Thoracic aorta (tissue), 2 donors: ENCODE measurements at regions not wholly inside any gene's neighbourhood (a gene's known extent, or its start where the extent isn't known, plus 50 kb on each side); places are given as distances from the start of the nearest gene placed in this dataset.

ENCODE experiments used
- ATAC-seq: fragments of 150-250 bp; one replicate; pipeline ENCODE4 v1.8.0; 2017; ENCODE audit warnings: low read depth; ENCODE audit not compliant: insufficient number of reproducible peaks, low FRiP score
- DNase-seq: peaks from one replicate; pipeline ENCODE4 v3.0.0-alpha.2; 2020; ENCODE audit warnings: low spot score
- H3K27ac ChIP-seq, 2 donors: fragments of 200-600 bp; sonication (generic); 1 replicate in 1 of 2; 2 replicates in 1 of 2; pipeline ENCODE4 v1.5.1; 2016; ENCODE audit warnings: mild to moderate bottlenecking in 2 of 2, moderate library complexity in 2 of 2
- H3K27me3 ChIP-seq: fragments of 200-600 bp; sonication (generic); replicated peaks from 2 replicates; pipeline ENCODE4 v1.6.0; 2016; ENCODE audit warnings: mild to moderate bottlenecking; ENCODE audit not compliant: insufficient read depth
- H3K36me3 ChIP-seq: fragments of 200-600 bp; sonication (generic); one replicate; pipeline ENCODE4 v1.5.1; 2016
- H3K4me1 ChIP-seq, 2 donors: fragments of 200-600 bp; sonication (generic); 1 replicate in 1 of 2; 2 replicates in 1 of 2; pipeline versions ENCODE4 v1.5.1 to v1.6.0; 2016; ENCODE audit warnings: low read depth in 2 of 2, mild to moderate bottlenecking in 1 of 2; ENCODE audit not compliant: control insufficient read depth in 1 of 2
- H3K4me3 ChIP-seq: fragments of 200-600 bp; sonication (generic); 2 replicates; pipeline ENCODE4 v1.5.1; 2016; ENCODE audit warnings: mild to moderate bottlenecking
- H3K9me3 ChIP-seq: fragments of 200-600 bp; sonication (generic); 2 replicates; pipeline ENCODE4 v1.5.1; 2016
- TF ChIP-seq, protein P1 (sequence below): fragments of 200-600 bp; sonication (generic); IDR thresholded peaks from one replicate; pipeline ENCODE4 v1.5.1; 2019; ENCODE audit warnings: antibody characterized with exemption

DNA sequence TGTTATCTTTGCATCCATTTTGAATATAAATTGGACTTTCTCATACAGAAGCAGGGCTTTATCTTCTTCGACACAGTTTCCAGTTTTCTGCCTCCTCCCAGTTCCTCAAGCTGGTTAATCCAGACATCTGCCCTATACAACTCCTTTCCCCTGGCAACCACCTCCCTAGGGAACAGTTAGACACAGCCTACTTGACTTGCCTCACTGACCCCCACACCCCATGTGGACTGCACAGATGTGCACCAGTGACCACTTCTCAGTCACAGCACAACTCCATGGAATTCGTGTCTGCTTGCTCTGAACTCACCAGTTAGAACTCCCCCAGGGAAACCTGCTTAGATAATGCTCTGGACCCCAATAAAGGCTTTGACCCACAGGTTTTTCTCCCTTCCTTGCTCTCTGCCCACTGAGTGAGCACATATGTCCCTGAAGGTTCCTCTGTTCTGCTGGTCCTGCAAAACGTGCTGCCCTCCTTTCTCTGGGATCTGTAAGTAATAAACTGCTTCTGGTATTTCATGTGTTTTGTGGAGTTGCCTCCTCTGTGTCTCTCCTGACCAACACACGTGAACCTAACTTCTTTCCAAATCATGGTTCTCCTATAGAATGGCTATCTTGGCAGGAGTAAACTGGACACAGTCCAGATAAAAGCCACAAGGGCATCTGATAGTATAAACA, 351.2 kb downstream of the CD83 start:
- DNase-seq (no peak), ATAC-seq (no peak)
- Histone ChIP-seq H3K4me1 (peaks cover 0 to 12% of the 10 kb centered on the region in 2 donors), H3K27me3 (no peaks in the 10 kb centered on the region), H3K4me3 (no peak overlapping the region), H3K9me3 (no peaks in the 10 kb centered on the region), H3K36me3 (no peaks in the 10 kb centered on the region), H3K27ac (no peak overlapping the region)
- TF ChIP-seq, protein P1, sequence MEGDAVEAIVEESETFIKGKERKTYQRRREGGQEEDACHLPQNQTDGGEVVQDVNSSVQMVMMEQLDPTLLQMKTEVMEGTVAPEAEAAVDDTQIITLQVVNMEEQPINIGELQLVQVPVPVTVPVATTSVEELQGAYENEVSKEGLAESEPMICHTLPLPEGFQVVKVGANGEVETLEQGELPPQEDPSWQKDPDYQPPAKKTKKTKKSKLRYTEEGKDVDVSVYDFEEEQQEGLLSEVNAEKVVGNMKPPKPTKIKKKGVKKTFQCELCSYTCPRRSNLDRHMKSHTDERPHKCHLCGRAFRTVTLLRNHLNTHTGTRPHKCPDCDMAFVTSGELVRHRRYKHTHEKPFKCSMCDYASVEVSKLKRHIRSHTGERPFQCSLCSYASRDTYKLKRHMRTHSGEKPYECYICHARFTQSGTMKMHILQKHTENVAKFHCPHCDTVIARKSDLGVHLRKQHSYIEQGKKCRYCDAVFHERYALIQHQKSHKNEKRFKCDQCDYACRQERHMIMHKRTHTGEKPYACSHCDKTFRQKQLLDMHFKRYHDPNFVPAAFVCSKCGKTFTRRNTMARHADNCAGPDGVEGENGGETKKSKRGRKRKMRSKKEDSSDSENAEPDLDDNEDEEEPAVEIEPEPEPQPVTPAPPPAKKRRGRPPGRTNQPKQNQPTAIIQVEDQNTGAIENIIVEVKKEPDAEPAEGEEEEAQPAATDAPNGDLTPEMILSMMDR = no peak

DNA sequence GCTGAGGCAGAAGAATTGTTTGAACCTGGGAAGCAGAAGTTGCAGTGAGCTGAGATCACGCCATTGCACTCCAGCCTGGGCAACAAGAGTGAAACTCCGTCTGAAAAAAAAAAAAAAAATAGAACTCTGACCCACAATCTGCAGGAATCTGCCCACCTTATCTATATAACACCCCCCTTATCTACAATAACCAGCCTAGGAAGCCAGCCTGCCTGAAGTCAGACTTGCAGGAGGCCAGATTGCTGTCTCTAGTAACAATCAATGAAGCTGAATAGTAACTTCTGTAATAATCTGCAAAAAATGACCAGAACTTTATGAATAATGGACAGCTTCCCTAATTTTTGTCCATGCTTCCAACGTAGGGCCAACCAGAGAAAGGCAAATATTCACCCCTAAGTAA, 352.5 kb downstream of the CD83 start:
- ATAC-seq = no peak
- TF ChIP-seq, protein P1 = no peak

DNA sequence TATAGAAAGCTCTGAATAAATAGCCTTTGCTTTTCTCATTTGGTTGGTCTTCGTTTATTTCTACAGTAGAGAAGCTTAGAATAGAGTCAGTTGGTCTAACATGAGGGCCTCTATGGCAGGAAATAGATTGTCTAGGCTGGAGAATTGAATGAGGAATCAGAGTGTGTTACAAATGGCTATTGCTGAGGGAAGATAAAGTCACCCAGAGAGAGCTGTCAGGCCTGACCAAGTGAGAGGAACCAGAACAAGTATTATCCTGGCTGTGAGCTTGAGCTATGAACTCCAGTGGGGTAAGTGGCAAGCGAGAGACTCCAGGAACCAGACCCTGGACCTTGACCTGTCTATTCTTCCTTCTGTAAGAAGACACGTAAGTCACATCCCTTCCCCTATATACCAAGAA, 353.1 kb downstream of the CD83 start:
- no peak for DNase-seq
- H3K27me3 ChIP-seq = no peaks in the 10 kb centered on the region
- H3K9me3 ChIP-seq = no peaks in the 10 kb centered on the region
- ATAC-seq = no peak
- H3K4me1 ChIP-seq = peaks cover 0 to 12% of the 10 kb centered on the region in 2 donors
- H3K27ac ChIP-seq = no peak overlapping the region
- H3K36me3 ChIP-seq = no peaks in the 10 kb centered on the region
- TF ChIP-seq, protein P1 = no peak
- H3K4me3 ChIP-seq = no peak overlapping the region

More for the DNA sequence above, 352.5 kb downstream of the CD83 start:
- peaks cover 0 to 12% of the 10 kb centered on the region in 2 donors for H3K4me1 ChIP-seq
- no peak overlapping the region for H3K27ac ChIP-seq
- H3K9me3 ChIP-seq = no peaks in the 10 kb centered on the region
- no peak for DNase-seq
- H3K36me3 ChIP-seq = no peaks in the 10 kb centered on the region
- no peak overlapping the region for H3K4me3 ChIP-seq
- no peaks in the 10 kb centered on the region for H3K27me3 ChIP-seq

DNA sequence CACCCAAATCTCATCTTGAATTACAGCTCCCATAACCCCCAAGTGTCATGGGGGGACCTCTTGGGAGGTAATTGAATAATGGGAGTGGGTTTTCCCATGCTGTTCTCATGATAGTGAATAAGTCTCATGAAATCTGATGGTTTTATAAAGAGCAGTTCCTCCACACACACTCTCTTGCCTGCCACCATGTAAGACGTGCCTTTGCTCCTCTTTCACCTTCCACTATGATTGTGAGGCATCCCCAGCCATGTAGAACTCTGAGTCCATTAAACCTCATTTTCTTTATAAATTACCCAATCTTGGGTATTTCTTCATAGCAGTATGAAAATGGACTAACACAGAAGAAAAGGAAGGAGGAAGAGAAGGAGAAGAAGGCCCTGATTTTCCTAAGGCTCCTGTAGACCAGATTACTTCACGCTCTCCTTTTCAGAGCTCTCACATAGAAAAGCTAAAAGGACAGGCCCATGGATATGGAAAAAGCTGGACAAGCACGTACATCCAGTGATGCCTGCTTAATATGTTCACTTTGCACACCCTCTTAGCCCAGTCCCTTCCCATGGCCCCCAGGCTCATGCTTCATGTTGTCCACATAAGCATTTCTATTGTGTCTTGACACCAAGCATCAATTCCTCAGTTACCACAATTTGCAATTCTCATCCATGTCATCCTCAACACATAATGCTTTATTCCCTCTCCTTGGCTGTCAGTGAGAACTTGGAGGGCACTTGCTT, 354.8 kb downstream of the CD83 start:
- H3K36me3 ChIP-seq = no peaks in the 10 kb centered on the region
- H3K4me1 ChIP-seq = peaks cover 4 to 23% of the 10 kb centered on the region in 2 donors
- ATAC-seq (no peak), DNase-seq (no peak)
- no peak overlapping the region for H3K27ac ChIP-seq
- no peaks in the 10 kb centered on the region for H3K9me3 ChIP-seq
- TF ChIP-seq, protein P1 = no peak
- H3K4me3 ChIP-seq = no peak overlapping the region
- no peaks in the 10 kb centered on the region for H3K27me3 ChIP-seq

DNA sequence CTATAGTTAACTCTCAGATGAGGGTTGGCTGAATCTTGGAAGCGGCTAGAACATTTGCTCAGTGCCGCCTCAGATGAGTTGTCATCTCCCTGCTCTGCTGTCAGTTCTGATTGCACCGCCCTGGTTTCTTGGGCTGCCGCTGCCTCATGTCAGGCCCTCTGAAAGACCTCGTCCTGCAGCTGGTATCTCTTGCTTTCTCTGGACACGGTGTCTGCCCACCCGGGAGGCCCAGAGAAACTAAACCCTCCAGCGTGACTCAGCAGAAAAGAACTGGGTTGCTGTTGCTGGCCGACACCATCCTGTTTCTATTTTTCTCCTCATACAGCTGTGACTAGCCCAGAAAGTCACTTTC, 355.4 kb downstream of the CD83 start:
- Histone ChIP-seq H3K9me3 (no peaks in the 10 kb centered on the region), H3K4me1 (peaks cover 4 to 29% of the 10 kb centered on the region in 2 donors), H3K36me3 (no peaks in the 10 kb centered on the region), H3K27me3 (no peaks in the 10 kb centered on the region), H3K27ac (peak overlapping the region in 1 of 2 donors; percentile 37), H3K4me3 (no peak overlapping the region)
- DNase-seq = no peak
- TF ChIP-seq, protein P1 = no peak
- peak; percentile 24 for ATAC-seq
